ENCODE measurements at regions not wholly inside any gene's neighbourhood (a gene's known extent, or its start where the extent isn't known, plus 50 kb on each side); places are given as distances from the start of the nearest gene placed in this dataset.

DNA sequence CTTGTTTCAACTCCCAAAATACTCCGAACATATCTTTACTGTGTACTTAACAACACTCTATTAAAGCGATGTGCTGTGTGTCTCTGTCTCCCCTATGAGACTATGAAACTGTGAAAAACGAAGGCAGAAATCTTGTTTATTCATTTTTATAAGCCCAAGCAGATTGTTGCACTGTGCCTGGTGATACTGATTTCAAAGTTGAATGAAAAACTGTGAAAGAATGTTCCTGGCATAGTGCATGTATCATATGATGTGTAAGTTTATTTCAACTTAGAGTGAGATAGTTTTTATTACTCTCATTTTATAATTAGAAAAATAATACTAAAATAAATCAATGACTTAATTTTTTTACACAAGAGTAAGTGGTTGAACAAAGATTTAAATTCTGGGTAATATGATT lies 471.9 kb upstream of the PCDH15 start:
- TF ChIP-seq, protein P1, sequence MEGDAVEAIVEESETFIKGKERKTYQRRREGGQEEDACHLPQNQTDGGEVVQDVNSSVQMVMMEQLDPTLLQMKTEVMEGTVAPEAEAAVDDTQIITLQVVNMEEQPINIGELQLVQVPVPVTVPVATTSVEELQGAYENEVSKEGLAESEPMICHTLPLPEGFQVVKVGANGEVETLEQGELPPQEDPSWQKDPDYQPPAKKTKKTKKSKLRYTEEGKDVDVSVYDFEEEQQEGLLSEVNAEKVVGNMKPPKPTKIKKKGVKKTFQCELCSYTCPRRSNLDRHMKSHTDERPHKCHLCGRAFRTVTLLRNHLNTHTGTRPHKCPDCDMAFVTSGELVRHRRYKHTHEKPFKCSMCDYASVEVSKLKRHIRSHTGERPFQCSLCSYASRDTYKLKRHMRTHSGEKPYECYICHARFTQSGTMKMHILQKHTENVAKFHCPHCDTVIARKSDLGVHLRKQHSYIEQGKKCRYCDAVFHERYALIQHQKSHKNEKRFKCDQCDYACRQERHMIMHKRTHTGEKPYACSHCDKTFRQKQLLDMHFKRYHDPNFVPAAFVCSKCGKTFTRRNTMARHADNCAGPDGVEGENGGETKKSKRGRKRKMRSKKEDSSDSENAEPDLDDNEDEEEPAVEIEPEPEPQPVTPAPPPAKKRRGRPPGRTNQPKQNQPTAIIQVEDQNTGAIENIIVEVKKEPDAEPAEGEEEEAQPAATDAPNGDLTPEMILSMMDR (IDR thresholded peaks at IDR 0.05), result no peak
- TF ChIP-seq EZH2phosphoT487 (IDR thresholded peaks at IDR 0.05), result no peak
- TF ChIP-seq EZH2 (IDR thresholded peaks at IDR 0.05), result no peak

Measured in neural progenitor cell (in vitro differentiated cells).